ENCODE measurements at regions not wholly inside any gene's neighbourhood (a gene's known extent, or its start where the extent isn't known, plus 50 kb on each side); places are given as distances from the start of the nearest gene placed in this dataset.

- no peak for TF ChIP-seq ZNF274 (IDR thresholded peaks at IDR 0.05; ENCODE audit: low read depth, low read length)
- TF ChIP-seq TCF7L2 (IDR thresholded peaks at IDR 0.05; ENCODE audit: borderline replicate concordance, extremely low read depth, insufficient read depth, insufficient read length) = no peak
- TF ChIP-seq FOSL1 (IDR thresholded peaks at IDR 0.05; ENCODE audit: low read depth) = no peak
- TF ChIP-seq SRF (IDR thresholded peaks at IDR 0.05; ENCODE audit: low read depth) = no peak
Observed at GRCh38 chr7:21269021-21269420, 158.9 kb upstream of the SP4 start (continued).

GRCh38 chr7:21276471-21277035, 151.3 kb upstream of the SP4 start:
- Histone ChIP-seq H2AFZ (ENCODE audit: low read depth, low read length, poor library complexity, severe bottlenecking) (no peak overlapping the region), H3K27ac (ENCODE audit: low read depth, low read length) (no peak overlapping the region), H4K20me1 (ENCODE audit: insufficient read depth) (no peaks in the 10 kb centered on the region), H3K27me3 (ENCODE audit: insufficient read depth, low read length) (no peaks in the 10 kb centered on the region), H3K9me2 (ENCODE audit: insufficient read depth) (no peaks in the 10 kb centered on the region), H3K9me3 (ENCODE audit: control insufficient read depth in 1 of 2, insufficient read depth in 1 of 2, low read depth in 1 of 2, low read length in 2 of 2) (no peaks in the 10 kb centered on the region), H3K4me1 (ENCODE audit: control insufficient read depth in 1 of 2, insufficient read depth in 2 of 2, low read length in 2 of 2) (no peaks in the 10 kb centered on the region), H3K9ac (ENCODE audit: low read length) (no peak overlapping the region), H3K4me2 (ENCODE audit: low read length) (no peak overlapping the region), H3K36me3 (ENCODE audit: control insufficient read depth in 1 of 2, insufficient read depth in 2 of 2, low read length in 2 of 2) (no peaks in the 10 kb centered on the region), H3K79me2 (ENCODE audit: insufficient read depth, low read length) (no peaks in the 10 kb centered on the region), H3K4me3 (replicated peaks in 1 of 2; ENCODE audit: low read depth in 1 of 2, low read length in 2 of 2) (no peak overlapping the region)
- RAD21 ChIA-PET (ENCODE audit: low non-redundant PET in 1 of 2, low total read pairs in 2 of 2, uncharacterized antibody in 2 of 2, unreplicated experiment in 2 of 2) = no interaction called here
- DNase-seq (ENCODE audit: low read depth, low spot score) (no peak), ATAC-seq (no peak)
- TF ChIP-seq SIN3A (IDR thresholded peaks at IDR 0.05; ENCODE audit: low read depth) = no peak
- no peak for TF ChIP-seq SRF (IDR thresholded peaks at IDR 0.05; ENCODE audit: low read depth)
- no peak for TF ChIP-seq EGR1 (IDR thresholded peaks at IDR 0.05; ENCODE audit: low read depth)
- TF ChIP-seq FOSL1 (IDR thresholded peaks at IDR 0.05; ENCODE audit: low read depth) = no peak
- TF ChIP-seq JUND (IDR thresholded peaks at IDR 0.05) = no peak
- no peak for TF ChIP-seq ELF1 (IDR thresholded peaks at IDR 0.05; ENCODE audit: borderline replicate concordance, low read depth)
- no peak for TF ChIP-seq REST (IDR thresholded peaks at IDR 0.05; ENCODE audit: low read depth)
- TF ChIP-seq CTCF (IDR thresholded peaks at IDR 0.05 in 2 of 3, conservative IDR thresholded peaks at IDR 0.05 in 1 of 3; ENCODE audit: borderline replicate concordance in 1 of 3, insufficient read depth in 1 of 3, low read depth in 2 of 3, low read length in 2 of 3) = no peak
- no peak for TF ChIP-seq ZBTB33 (IDR thresholded peaks at IDR 0.05; ENCODE audit: extremely low read depth, insufficient replicate concordance, low read length)
- TF ChIP-seq CEBPB (IDR thresholded peaks at IDR 0.05; ENCODE audit: low read depth) = no peak
- TF ChIP-seq POLR2AphosphoS5 (IDR thresholded peaks at IDR 0.05; ENCODE audit: low read depth, low read length) = no peak
- TF ChIP-seq POLR2A (IDR thresholded peaks at IDR 0.05; ENCODE audit: borderline replicate concordance, extremely low read depth, insufficient read depth, insufficient read length) = no peak
- no peak for TF ChIP-seq ATF3 (IDR thresholded peaks at IDR 0.05)
- no peak for TF ChIP-seq EZH2phosphoT487 (IDR thresholded peaks at IDR 0.05; ENCODE audit: borderline replicate concordance)
- no peak for TF ChIP-seq RAD21 (IDR thresholded peaks at IDR 0.05; ENCODE audit: low read depth)
- TF ChIP-seq MAX (IDR thresholded peaks at IDR 0.05) = no peak
- no TSS peak for BruUV-seq (replicated peaks)
- CTCF ChIA-PET = no interaction called here
- intact Hi-C loops (cut with micrococcal nuclease) = no loop called here
- POLR2A ChIA-PET = no interaction called here

Measured in HCT116 (cell line).